IgD-negative memory B cell (primary cell): ENCODE measurements at regions not wholly inside any gene's neighbourhood (a gene's known extent, or its start where the extent isn't known, plus 50 kb on each side); places are given as distances from the start of the nearest gene placed in this dataset.
"Not testable (repeated sequence)": the region's sequence is repeated elsewhere in the genome, so short reads cannot be mapped to it uniquely, and the experiment has no call there.

Experiments
- H3K27ac Mint-ChIP-seq, 3 donors: one replicate each; pipeline ENCODE4 v1.8.0; 2020 to 2022; ENCODE audit warnings: mild to moderate bottlenecking in 3 of 3, mixed read lengths in 3 of 3, moderate library complexity in 1 of 3
- H3K27me3 Mint-ChIP-seq: one replicate; pipeline ENCODE4 v1.8.0; 2021; ENCODE audit warnings: mixed read lengths
- H3K36me3 Mint-ChIP-seq: one replicate; pipeline ENCODE4 v1.8.0; 2020; ENCODE audit warnings: mild to moderate bottlenecking, mixed read lengths
- H3K4me1 Mint-ChIP-seq, 3 donors: one replicate each; pipeline ENCODE4 v1.8.0; 2020 to 2022; ENCODE audit warnings: mixed read lengths in 3 of 3, mild to moderate bottlenecking in 1 of 3
- H3K4me3 Mint-ChIP-seq, 4 donors: one replicate each; pipeline ENCODE4 v1.8.0; 2020 to 2022; ENCODE audit warnings: mild to moderate bottlenecking in 4 of 4, mixed read lengths in 4 of 4, moderate library complexity in 3 of 4
- H3K9me3 Mint-ChIP-seq, 3 donors: one replicate each; pipeline ENCODE4 v1.8.0; 2020 to 2021; ENCODE audit warnings: mixed read lengths in 3 of 3, mild to moderate bottlenecking in 1 of 3

DNA sequence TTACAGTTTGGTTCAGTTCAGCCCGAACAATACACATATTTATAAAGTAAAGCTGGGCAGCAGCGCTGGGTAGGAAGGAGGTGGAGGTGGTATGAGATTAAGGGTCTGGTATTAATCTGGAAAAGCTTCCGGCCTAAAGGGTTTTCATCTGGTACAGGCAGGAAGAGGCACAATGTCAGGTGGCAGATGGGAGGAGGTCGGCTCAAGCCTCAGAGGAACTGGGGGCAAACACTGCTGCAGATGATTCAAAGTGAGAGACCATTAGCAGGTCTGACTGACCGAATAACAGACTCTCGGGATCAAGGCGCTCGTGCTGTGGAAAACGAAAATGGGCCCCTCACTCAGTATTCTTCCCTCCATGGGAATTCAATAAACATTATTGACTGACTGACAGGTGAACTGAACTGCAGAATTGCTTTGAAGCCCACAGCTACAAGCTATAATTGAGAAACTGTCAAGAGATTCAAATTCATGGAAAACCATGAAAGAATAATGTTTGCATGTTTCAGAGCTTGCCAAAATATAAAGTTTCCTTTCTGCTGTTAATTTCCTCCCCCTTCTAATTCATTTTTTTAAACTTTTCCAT lies 75.3 kb downstream of the TMEM167A start:
- Mint-ChIP-seq H3K4me3 (no peak overlapping the region), H3K27ac (peak overlapping the region in 1 of 3 donors; percentile 15), H3K9me3 (no peaks in the 10 kb centered on the region), H3K27me3 (no peaks in the 10 kb centered on the region), H3K36me3 (no peaks in the 10 kb centered on the region), H3K4me1 (peaks cover 0 to 2% (median 0%) of the 10 kb centered on the region in 3 donors)

GRCh38 chr5:83000922-83001321 lies 76.3 kb downstream of the TMEM167A start:
- Mint-ChIP-seq H3K9me3 (no peaks in the 10 kb centered on the region), H3K36me3 (no peaks in the 10 kb centered on the region), H3K4me1 (peaks cover 0 to 2% (median 0%) of the 10 kb centered on the region in 3 donors), H3K27ac (no peak overlapping the region), H3K4me3 (no peak overlapping the region), H3K27me3 (no peaks in the 10 kb centered on the region)

- Mint-ChIP-seq H3K4me1 (peaks cover 0 to 2% (median 0%) of the 10 kb centered on the region in 3 donors), H3K4me3 (no peak overlapping the region), H3K9me3 (no peaks in the 10 kb centered on the region), H3K27me3 (no peaks in the 10 kb centered on the region), H3K27ac (no peak overlapping the region), H3K36me3 (no peaks in the 10 kb centered on the region)
These were observed 76.8 kb downstream of the TMEM167A start for GRCh38 chr5:83000428-83000827.

GRCh38 chr5:82993416-82993815 lies 83.8 kb downstream of the TMEM167A start:
- Mint-ChIP-seq H3K9me3 (no peaks in the 10 kb centered on the region), H3K27ac (no peak overlapping the region), H3K36me3 (no peaks in the 10 kb centered on the region), H3K27me3 (no peaks in the 10 kb centered on the region), H3K4me1 (no peaks in the 10 kb centered on the region), H3K4me3 (no peak overlapping the region)

GRCh38 chr5:82992646-82993045 lies 84.5 kb downstream of the TMEM167A start:
- H3K36me3 Mint-ChIP-seq: no peaks in the 10 kb centered on the region
- no peaks in the 10 kb centered on the region for H3K9me3 Mint-ChIP-seq
- no peaks in the 10 kb centered on the region for H3K4me1 Mint-ChIP-seq
- no peak overlapping the region for H3K27ac Mint-ChIP-seq
- H3K4me3 Mint-ChIP-seq: no peak overlapping the region
- no peaks in the 10 kb centered on the region for H3K27me3 Mint-ChIP-seq

DNA sequence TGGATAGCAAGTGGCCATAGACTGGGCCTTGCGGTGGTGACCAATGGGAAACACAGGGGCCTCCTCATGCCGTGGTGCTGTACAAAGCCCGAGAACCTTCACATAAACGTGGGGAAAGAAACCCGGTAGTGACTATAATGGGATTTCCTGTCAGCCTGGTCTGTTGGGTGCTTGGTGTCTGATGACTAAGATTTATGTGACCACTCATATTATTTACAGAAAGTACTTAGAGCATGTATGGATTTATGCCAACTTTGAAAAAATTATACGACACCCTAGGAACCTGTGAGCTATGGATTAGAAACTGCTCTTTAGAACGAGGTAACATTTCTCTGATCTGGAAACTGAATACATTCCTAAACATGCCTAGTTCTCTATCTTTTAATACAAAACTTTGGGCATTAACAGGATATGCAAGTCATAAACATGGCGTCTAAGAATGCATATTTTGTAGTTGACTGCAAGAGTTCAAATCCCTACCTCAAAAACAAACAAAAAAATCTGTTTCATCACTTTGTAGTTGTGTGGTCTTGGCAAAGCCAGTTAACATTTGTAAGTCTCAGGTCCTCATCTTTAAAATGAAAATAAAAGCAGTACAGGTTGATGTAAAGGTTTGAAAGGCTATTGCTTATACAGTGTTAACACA lies 85.4 kb downstream of the TMEM167A start:
- Mint-ChIP-seq H3K27ac (no peak overlapping the region), H3K9me3 (no peaks in the 10 kb centered on the region), H3K27me3 (no peaks in the 10 kb centered on the region), H3K4me1 (no peaks in the 10 kb centered on the region), H3K4me3 (no peak overlapping the region), H3K36me3 (no peaks in the 10 kb centered on the region)

DNA sequence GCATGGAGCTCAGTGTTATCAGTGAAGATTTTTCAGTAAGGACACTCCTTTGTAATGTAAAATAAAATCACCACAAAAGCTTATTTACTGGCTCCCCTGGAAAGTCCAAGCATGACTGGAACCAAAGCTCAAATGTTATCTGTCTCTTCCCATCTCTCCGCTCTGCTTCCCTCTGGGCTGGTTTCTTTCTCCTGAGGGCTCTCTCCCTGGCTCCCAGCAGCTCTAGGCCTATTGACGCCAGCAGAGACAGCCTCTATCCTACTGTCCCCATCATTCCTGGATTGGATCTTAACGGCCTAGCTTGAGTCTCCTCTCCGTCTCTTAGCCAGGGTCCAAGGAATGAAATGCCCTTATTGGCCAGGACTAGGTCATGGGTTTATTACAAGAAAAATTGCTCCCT lies 86.1 kb downstream of the TMEM167A start:
- Mint-ChIP-seq H3K4me1 (no peaks in the 10 kb centered on the region), H3K4me3 (no peak overlapping the region), H3K27me3 (no peaks in the 10 kb centered on the region)

DNA sequence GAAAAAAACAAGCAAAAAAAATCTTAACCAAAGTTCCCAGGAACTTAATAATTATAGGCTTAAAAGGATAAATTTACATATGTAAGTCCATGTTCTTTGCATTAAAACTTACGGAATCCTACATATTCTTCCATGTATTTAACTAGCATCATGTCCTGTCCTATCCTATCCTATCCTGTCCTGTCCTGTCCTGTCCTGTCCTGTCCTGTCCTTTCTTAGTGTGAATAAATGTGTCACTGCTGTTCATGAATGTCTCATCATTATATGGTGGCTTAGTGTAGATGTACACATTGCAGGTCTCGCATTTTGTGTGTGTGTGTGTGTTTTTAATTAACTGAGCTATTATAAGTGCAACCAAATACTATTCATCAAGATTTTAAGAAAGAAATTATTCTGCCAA lies 90.0 kb downstream of the TMEM167A start:
- Mint-ChIP-seq H3K27ac (no peak overlapping the region), H3K4me3 (no peak overlapping the region), H3K36me3 (no peaks in the 10 kb centered on the region), H3K4me1 (peaks cover 0 to 1% (median 0%) of the 10 kb centered on the region in 3 donors), H3K27me3 (no peaks in the 10 kb centered on the region), H3K9me3 (no peaks in the 10 kb centered on the region)

More for the DNA sequence above, 86.1 kb downstream of the TMEM167A start:
- Mint-ChIP-seq H3K9me3 (no peaks in the 10 kb centered on the region), H3K27ac (no peak overlapping the region), H3K36me3 (no peaks in the 10 kb centered on the region)

- Mint-ChIP-seq H3K36me3 (no peaks in the 10 kb centered on the region), H3K27ac (no peak overlapping the region), H3K4me3 (no peak overlapping the region), H3K9me3 (no peaks in the 10 kb centered on the region), H3K27me3 (no peaks in the 10 kb centered on the region), H3K4me1 (peaks cover 0 to 1% (median 0%) of the 10 kb centered on the region in 3 donors)
These were observed 90.8 kb downstream of the TMEM167A start for GRCh38 chr5:82986404-82986803.

- Mint-ChIP-seq H3K4me3 (no peak overlapping the region), H3K27me3 (no peaks in the 10 kb centered on the region), H3K36me3 (no peaks in the 10 kb centered on the region), H3K9me3 (no peaks in the 10 kb centered on the region), H3K27ac (no peak overlapping the region), H3K4me1 (peaks cover 0 to 1% (median 0%) of the 10 kb centered on the region in 3 donors)
These were observed 91.4 kb downstream of the TMEM167A start for GRCh38 chr5:82985763-82986162.

DNA sequence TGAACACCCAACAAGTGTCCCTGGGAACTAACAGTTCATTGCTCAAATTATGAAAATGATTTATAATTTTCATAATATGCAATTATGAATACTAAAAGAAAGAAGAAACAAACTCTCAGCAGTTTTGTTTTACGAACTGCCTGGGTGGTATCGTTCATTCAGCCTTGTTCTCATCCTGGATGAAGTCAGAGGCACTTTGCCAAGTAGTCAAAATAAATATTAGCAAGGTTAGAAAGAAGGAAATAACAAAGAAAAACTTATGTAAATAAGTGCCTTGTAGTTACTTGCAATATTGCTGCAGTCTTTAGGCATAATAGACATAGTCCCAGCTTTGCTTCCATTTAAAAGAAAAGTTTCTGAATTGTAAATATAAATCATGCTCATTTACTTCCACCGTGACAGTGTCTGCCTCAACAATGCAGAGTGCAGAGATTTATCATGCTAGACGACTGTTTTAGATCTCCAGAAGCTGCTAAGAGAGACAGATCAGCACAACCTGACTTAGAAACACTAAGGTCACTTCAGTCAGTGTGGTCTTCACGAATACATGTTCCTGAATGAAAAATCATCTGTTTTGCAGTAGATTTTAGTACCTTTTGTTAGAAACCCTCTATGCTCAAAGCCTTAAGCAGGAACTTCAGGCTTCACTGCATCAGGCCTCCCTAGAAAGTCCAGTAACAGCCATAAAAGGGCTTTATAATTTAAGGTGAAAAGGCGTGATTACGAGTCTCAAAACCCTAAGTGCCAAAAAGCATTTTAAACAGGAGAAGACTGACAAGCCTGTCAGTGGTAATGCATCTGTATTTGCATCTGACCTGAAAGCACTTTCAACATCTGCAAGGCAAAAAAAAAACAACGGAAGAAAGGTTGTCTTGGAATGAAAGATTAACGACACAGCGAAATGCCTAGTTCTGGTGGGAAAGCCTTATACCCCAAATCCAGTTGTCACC lies 92.1 kb downstream of the TMEM167A start:
- peaks cover 0 to 1% (median 0%) of the 10 kb centered on the region in 3 donors for H3K4me1 Mint-ChIP-seq
- H3K9me3 Mint-ChIP-seq: no peaks in the 10 kb centered on the region
- no peak overlapping the region for H3K27ac Mint-ChIP-seq
- H3K36me3 Mint-ChIP-seq: no peaks in the 10 kb centered on the region
- no peaks in the 10 kb centered on the region for H3K27me3 Mint-ChIP-seq
- no peak overlapping the region for H3K4me3 Mint-ChIP-seq

DNA sequence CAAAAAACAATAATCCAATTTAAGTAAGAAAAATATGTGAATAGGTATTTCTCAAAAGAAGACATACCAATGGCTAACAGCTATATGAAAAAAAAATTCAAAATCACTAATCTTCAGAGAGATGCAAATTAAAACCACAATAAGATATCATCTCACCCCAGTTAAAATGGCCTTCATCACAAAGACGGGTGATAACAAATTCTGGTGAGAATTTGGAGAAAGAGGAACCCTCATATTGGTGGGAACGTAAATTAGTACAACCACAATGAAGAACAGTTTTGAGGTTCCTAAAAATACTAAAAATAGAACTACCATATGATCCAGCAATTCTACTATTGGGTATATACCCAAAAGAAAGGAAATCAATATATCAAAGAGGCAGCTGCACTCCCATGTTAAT lies 94.3 kb downstream of the TMEM167A start:
- Mint-ChIP-seq H3K36me3 (no peaks in the 10 kb centered on the region), H3K27me3 (no peaks in the 10 kb centered on the region), H3K4me1 (peaks cover 0 to 1% (median 0%) of the 10 kb centered on the region in 3 donors), H3K9me3 (peaks cover 0 to 2% (median 0%) of the 10 kb centered on the region in 3 donors), H3K4me3 (no peak overlapping the region), H3K27ac (no peak overlapping the region)

GRCh38 chr5:82976887-82977286 lies 100.3 kb downstream of the TMEM167A start:
- H3K4me1 Mint-ChIP-seq, H3K27ac Mint-ChIP-seq, H3K36me3 Mint-ChIP-seq, H3K4me3 Mint-ChIP-seq, H3K27me3 Mint-ChIP-seq: not testable (repeated sequence)
- peaks cover 10 to 23% (median 12%) of the 10 kb centered on the region in 3 donors for H3K9me3 Mint-ChIP-seq

DNA sequence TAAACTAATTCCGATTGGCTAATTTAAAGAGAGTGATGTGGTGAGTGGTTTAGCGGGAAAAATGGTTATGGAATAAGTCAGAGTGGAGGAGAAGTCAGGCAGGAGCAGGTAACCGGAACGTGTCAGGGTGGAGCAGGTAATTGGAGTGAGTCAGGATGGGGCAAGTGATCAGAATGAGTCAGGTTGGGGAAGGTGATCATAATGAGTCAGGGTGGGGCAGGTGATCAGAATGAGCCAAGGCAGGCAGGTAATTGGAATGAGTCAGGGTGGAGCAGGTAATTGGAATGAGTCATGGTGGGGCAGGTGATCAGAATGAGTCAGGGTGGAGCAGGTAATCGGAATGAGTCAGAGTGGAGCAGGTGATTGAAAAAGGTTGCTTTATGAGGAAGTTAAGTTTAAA lies 101.4 kb downstream of the TMEM167A start:
- H3K4me3 Mint-ChIP-seq: no peak overlapping the region
- no peaks in the 10 kb centered on the region for H3K4me1 Mint-ChIP-seq
- H3K9me3 Mint-ChIP-seq: peaks cover 10 to 23% (median 12%) of the 10 kb centered on the region in 3 donors
- H3K27ac Mint-ChIP-seq: no peak overlapping the region
- peaks cover 6% of the 10 kb centered on the region for H3K36me3 Mint-ChIP-seq
- H3K27me3 Mint-ChIP-seq: no peaks in the 10 kb centered on the region

GRCh38 chr5:82975396-82975795 lies 101.8 kb downstream of the TMEM167A start:
- H3K9me3 Mint-ChIP-seq: peaks cover 10 to 23% (median 12%) of the 10 kb centered on the region in 3 donors
- no peak overlapping the region for H3K4me3 Mint-ChIP-seq
- H3K27me3 Mint-ChIP-seq: no peaks in the 10 kb centered on the region
- no peaks in the 10 kb centered on the region for H3K4me1 Mint-ChIP-seq
- H3K27ac Mint-ChIP-seq: no peak overlapping the region
- peaks cover 6% of the 10 kb centered on the region for H3K36me3 Mint-ChIP-seq
